ENCODE measurements at regions not wholly inside any gene's neighbourhood (a gene's known extent, or its start where the extent isn't known, plus 50 kb on each side); places are given as distances from the start of the nearest gene placed in this dataset.

DNA sequence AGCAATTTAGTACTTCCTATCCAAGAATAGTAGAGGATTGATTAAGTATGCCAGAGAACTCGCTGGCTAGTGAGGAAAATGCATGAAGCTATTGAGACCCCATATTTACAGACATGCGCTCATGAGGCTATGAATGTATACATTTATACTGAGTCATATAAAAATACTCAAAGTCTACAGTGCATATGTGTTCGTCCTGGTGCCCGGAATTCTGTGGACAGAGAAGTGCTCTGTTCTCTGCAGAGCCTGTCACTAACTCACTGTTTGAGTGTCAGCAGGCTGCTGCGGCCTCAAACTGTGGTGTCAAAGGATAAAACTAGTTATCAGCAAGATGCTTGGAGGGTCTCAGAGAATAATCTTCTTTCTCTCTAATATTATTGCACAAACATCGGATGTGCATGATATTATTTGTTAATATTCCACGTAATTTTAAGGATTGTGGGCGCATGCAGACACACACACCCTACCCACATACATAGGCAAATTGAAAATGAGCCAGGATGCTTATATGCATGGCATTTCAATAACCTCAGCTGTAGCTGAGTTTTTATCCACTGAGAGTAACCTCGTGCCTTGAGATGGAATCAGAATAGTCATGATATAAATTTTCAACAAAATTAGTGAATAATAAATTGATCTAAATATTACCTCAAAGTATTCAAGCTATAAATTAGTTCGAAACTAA is 50.0 kb upstream of the TSC22D2 start:
- Histone ChIP-seq H3K36me3 (ENCODE audit: insufficient read depth) (no peaks in the 10 kb centered on the region), H3K27ac (ENCODE audit: low read depth) (no peak overlapping the region), H3K4me1 (ENCODE audit: insufficient read depth) (no peaks in the 10 kb centered on the region), H3K4me3 (ENCODE audit: low read depth, low read length) (no peak overlapping the region)
- WGBS, result 79% methylated on average over 10 of the region's 10 CpGs
- no peak for DNase-seq (ENCODE audit: extremely low spot score)

GRCh38 chr3:150357140-150357539 is 51.0 kb upstream of the TSC22D2 start:
- DNase-seq (ENCODE audit: extremely low spot score), result no peak
- H3K36me3 ChIP-seq (ENCODE audit: insufficient read depth), result no peaks in the 10 kb centered on the region
- no peak overlapping the region for H3K4me3 ChIP-seq (ENCODE audit: low read depth, low read length)
- WGBS, result 81% methylated on average over 1 of the region's 1 CpG
- H3K4me1 ChIP-seq (ENCODE audit: insufficient read depth), result no peaks in the 10 kb centered on the region
- no peak overlapping the region for H3K27ac ChIP-seq (ENCODE audit: low read depth)

GRCh38 chr3:150355574-150355973 is 52.5 kb upstream of the TSC22D2 start:
- no peak overlapping the region for H3K4me3 ChIP-seq (ENCODE audit: low read depth, low read length)
- no peaks in the 10 kb centered on the region for H3K36me3 ChIP-seq (ENCODE audit: insufficient read depth)
- no peak for DNase-seq (ENCODE audit: extremely low spot score)
- WGBS, result 58% methylated on average over 1 of the region's 1 CpG
- no peaks in the 10 kb centered on the region for H3K4me1 ChIP-seq (ENCODE audit: insufficient read depth)
- H3K27ac ChIP-seq (ENCODE audit: low read depth), result no peak overlapping the region

- Histone ChIP-seq H3K27ac (ENCODE audit: low read depth) (no peak overlapping the region), H3K4me1 (ENCODE audit: insufficient read depth) (no peaks in the 10 kb centered on the region), H3K4me3 (ENCODE audit: low read depth, low read length) (no peak overlapping the region), H3K36me3 (ENCODE audit: insufficient read depth) (no peaks in the 10 kb centered on the region)
- WGBS, result 94% methylated on average over 4 of the region's 4 CpGs
- no peak for DNase-seq (ENCODE audit: extremely low spot score)
Observed at GRCh38 chr3:150352931-150353330, 55.2 kb upstream of the TSC22D2 start.

DNA sequence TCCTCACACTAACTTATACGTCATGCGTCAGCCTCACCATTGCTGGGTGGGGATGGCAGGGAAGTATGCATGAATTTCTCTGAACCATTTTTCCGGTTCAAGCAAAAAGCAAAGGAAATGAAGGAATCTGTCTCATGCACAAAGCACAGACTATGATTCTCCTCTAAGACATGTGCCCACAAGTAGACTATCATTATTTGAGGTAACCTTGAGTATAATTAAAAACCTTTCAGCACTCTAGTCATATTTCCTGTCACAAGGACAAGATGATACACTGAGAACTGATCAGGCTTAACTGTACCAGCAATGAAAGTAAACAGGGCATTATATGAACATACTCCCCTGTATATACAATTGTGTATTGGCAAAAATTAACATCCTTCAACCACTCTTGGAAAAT is 56.7 kb upstream of the TSC22D2 start:
- H3K36me3 ChIP-seq (ENCODE audit: insufficient read depth), result no peaks in the 10 kb centered on the region

DNA sequence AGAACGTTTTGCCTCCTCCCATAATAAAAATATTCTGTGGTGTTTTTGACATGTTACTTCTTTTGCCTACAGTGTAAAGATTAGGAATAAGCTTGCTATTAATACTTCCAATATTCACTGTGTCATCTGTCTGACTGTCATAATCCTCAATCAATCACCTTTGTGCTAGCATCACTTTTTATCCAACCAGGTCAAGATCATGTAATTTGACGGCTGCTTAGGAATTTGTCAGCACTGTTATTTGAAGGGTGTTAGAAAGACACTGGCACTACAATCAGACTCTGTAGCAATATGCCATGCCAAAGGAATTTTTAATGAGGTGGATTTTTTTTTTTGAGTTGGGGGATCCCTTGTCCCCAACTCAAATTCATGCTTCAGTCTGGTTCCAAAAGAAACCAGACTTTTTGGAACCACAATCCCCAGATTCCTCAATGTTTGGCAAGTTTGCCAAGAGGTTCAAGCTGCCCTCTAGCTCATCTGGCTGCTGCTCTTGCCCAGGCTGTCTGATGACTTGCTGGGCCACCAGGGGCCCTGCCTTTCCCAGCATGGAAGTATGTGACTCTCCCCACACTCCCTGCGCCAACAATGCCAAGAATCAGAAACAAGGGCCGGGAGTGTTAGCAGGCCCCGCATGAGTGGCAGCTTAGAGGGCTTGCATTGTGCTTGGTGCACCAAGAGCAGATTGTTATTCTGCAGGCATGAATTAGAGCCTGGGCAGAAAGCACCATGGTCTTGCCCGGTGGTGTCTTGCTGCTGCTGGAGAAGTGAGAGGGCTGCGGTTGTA is 58.6 kb upstream of the TSC22D2 start:
- Histone ChIP-seq H3K36me3 (ENCODE audit: insufficient read depth) (no peaks in the 10 kb centered on the region), H3K4me1 (ENCODE audit: insufficient read depth) (no peaks in the 10 kb centered on the region), H3K4me3 (ENCODE audit: low read depth, low read length) (no peak overlapping the region), H3K27ac (ENCODE audit: low read depth) (no peak overlapping the region)
- DNase-seq (ENCODE audit: extremely low spot score), result no peak
- 68% methylated on average over 7 of the region's 7 CpGs for WGBS

More for the DNA sequence above, 56.7 kb upstream of the TSC22D2 start:
- Histone ChIP-seq H3K27ac (ENCODE audit: low read depth) (no peak overlapping the region), H3K4me3 (ENCODE audit: low read depth, low read length) (no peak overlapping the region), H3K4me1 (ENCODE audit: insufficient read depth) (no peaks in the 10 kb centered on the region)
- no peak for DNase-seq (ENCODE audit: extremely low spot score)
- WGBS, result 89% methylated on average over 3 of the region's 3 CpGs

GRCh38 chr3:150348500-150348899 is 59.6 kb upstream of the TSC22D2 start:
- 26% methylated on average over 6 of the region's 6 CpGs for WGBS

DNA sequence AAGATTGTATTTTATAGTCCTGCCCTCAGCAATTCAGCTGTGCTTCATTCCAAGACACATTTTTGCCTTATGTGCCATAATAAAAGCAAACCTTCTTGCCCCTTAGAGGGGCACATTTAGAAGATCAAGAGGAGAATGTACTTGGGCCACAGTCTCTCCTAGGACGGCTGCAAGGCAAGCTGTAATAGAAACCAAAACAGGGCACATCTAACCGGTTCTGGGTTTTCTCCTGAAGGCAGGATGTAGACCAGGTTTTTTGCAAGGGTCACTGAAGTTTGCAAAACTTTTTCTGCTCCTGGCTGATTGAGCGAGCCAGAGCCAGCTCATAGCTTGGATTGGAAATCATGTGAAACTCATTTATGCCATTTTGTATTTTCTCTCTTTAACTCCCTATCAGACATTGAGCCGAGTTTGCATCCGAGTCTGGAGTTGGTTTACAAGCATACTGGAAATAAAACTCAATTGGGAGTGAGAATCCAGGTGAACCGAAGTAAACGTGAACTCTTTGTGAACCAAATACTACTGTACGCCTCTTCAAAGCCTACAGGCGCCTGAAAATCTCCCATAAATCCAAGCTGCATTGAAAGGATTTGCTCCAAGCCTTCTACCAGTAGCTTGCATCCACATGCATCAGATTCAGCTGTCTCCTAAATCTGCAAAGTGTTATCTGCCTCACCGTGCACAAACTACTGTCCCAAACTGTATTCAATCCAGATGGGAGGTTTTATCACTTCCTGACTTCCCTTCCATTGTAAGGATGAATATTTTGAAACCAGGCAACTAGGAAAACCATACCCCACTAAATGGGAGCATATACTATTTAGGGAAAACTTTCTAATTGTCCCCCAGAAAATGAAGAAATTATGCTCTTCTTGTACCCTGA is 60.9 kb upstream of the TSC22D2 start:
- Histone ChIP-seq H3K4me1 (ENCODE audit: insufficient read depth) (no peaks in the 10 kb centered on the region), H3K27ac (ENCODE audit: low read depth) (no peak overlapping the region), H3K36me3 (ENCODE audit: insufficient read depth) (no peaks in the 10 kb centered on the region), H3K4me3 (ENCODE audit: low read depth, low read length) (no peak overlapping the region)
- DNase-seq (ENCODE audit: extremely low spot score), result no peak
- WGBS, result 40% methylated on average over 10 of the region's 10 CpGs

More at GRCh38 chr3:150348500-150348899, 59.6 kb upstream of the TSC22D2 start:
- Histone ChIP-seq H3K36me3 (ENCODE audit: insufficient read depth) (no peaks in the 10 kb centered on the region), H3K4me1 (ENCODE audit: insufficient read depth) (no peaks in the 10 kb centered on the region), H3K4me3 (ENCODE audit: low read depth, low read length) (no peak overlapping the region), H3K27ac (ENCODE audit: low read depth) (no peak overlapping the region)
- no peak for DNase-seq (ENCODE audit: extremely low spot score)

- WGBS, result 73% methylated on average over 6 of the region's 6 CpGs
- H3K27ac ChIP-seq (ENCODE audit: low read depth), result no peak overlapping the region
- H3K36me3 ChIP-seq (ENCODE audit: insufficient read depth), result no peaks in the 10 kb centered on the region
- H3K4me1 ChIP-seq (ENCODE audit: insufficient read depth), result no peaks in the 10 kb centered on the region
- H3K4me3 ChIP-seq (ENCODE audit: low read depth, low read length), result no peak overlapping the region
- DNase-seq (ENCODE audit: extremely low spot score), result no peak
Observed at GRCh38 chr3:150346266-150346665, 61.8 kb upstream of the TSC22D2 start.

DNA sequence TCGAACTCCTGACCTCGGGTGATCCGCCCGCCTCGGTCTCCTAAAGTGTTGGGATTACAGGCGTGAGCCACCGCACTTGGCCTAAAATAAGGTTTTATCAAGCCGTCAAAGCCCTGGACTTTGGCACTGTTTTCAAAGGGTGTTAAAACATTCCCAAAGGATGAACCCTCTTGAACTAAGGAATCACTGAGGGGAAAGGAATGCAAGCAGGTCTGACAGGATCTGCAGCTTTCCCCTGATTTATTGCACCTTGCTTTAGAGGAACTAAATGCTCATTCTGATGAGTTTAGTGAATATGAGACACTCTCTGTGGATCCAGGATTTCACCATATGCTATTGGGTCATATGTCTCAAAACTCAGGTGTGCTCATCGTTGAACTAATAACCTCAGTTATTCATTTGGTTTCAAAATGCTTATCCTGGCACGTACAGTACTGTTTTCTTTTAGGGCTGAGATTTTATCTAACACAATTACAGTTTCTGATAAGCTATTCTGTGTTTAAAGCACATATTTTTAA is 63.0 kb upstream of the TSC22D2 start:
- DNase-seq (ENCODE audit: extremely low spot score), result no peak
- Histone ChIP-seq H3K27ac (ENCODE audit: low read depth) (no peak overlapping the region), H3K4me3 (ENCODE audit: low read depth, low read length) (no peak overlapping the region), H3K36me3 (ENCODE audit: insufficient read depth) (no peaks in the 10 kb centered on the region), H3K4me1 (ENCODE audit: insufficient read depth) (no peaks in the 10 kb centered on the region)
- 58% methylated on average over 10 of the region's 10 CpGs for WGBS

DNA sequence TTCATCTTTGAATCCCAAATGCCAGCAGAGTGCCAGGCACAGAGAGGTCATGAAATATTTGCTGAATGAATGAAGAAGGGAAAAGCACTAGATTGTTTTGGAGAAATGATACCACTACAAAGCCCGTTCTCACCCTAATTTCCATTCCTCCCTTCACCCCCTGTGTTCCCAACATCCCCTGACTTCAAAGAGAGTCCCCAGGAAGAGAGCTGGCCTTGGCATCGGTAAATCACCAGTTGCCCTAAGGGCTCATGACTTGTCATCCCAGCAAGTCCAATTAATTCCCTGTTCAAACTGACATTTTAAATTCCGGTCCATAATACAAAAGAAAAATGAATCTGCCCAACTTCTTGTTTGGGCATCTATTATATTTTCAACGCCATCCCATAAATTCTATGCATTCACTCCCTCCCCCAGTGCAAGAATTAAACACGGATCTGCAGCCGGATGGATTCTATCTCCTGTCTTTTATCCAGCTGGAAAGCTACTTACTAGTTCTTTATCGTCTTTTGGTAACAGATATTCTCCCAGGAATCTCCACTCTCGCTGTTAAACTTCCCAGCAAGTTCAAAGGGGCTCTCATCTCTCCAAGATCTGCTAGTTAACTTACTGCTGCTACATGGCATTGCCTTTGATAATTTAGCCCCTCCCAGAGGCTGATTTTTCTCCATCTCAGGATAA is 63.9 kb upstream of the TSC22D2 start:
- no peak for DNase-seq (ENCODE audit: extremely low spot score)
- WGBS, result 44% methylated on average over 8 of the region's 8 CpGs
- H3K27ac ChIP-seq (ENCODE audit: low read depth), result no peak overlapping the region
- H3K4me3 ChIP-seq (ENCODE audit: low read depth, low read length), result no peak overlapping the region
- no peaks in the 10 kb centered on the region for H3K36me3 ChIP-seq (ENCODE audit: insufficient read depth)
- H3K4me1 ChIP-seq (ENCODE audit: insufficient read depth), result no peaks in the 10 kb centered on the region

- Histone ChIP-seq H3K36me3 (ENCODE audit: insufficient read depth) (no peaks in the 10 kb centered on the region), H3K4me3 (ENCODE audit: low read depth, low read length) (no peak overlapping the region), H3K27ac (ENCODE audit: low read depth) (no peak overlapping the region), H3K4me1 (ENCODE audit: insufficient read depth) (no peaks in the 10 kb centered on the region)
- 91% methylated on average over 2 of the region's 2 CpGs for WGBS
- DNase-seq (ENCODE audit: extremely low spot score), result no peak
Observed at GRCh38 chr3:150342896-150343467, 65.1 kb upstream of the TSC22D2 start.

DNA sequence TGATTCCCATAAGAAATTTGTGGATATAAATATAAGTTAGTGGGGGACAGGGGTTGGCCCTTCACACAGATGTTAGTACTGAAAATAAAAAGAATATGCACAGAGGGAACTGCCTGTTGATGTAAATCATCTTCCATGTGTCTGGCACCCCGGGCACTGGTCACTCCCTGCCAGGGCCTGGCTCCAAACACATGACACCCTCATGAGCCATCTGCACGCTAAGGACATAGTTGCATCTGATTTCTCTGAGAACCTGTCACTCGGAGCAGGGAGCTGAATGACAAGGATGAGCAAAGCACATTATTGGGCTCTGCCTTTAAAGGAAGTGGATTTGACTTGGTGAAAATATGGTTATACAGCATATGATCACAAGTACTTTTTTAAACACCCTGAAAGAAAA is 66.2 kb upstream of the TSC22D2 start:
- no peak for DNase-seq (ENCODE audit: extremely low spot score)
- 78% methylated on average over 3 of the region's 3 CpGs for WGBS
- Histone ChIP-seq H3K36me3 (ENCODE audit: insufficient read depth) (no peaks in the 10 kb centered on the region), H3K27ac (ENCODE audit: low read depth) (no peak overlapping the region), H3K4me1 (ENCODE audit: insufficient read depth) (no peaks in the 10 kb centered on the region), H3K4me3 (ENCODE audit: low read depth, low read length) (no peak overlapping the region)
